H1 (cell line): ENCODE measurements at regions not wholly inside any gene's neighbourhood (a gene's known extent, or its start where the extent isn't known, plus 50 kb on each side); places are given as distances from the start of the nearest gene placed in this dataset.

ENCODE experiments used
- ATF3 ChIP-seq: IDR thresholded peaks from 2 replicates; pipeline ENCODE4 v1.6.1; 2011; ENCODE audit warnings: low read depth, mild to moderate bottlenecking, low read length; ENCODE audit not compliant: insufficient read depth
- BACH1 ChIP-seq: IDR thresholded peaks from 2 replicates; pipeline ENCODE4 v1.6.1; 2012; ENCODE audit warnings: low read length, improper control_type of control experiment
- CHD7 ChIP-seq: fragments of 300-600 bp; sonication (generic); IDR thresholded peaks from 2 replicates; pipeline ENCODE4 v1.7.1; 2012; ENCODE audit warnings: low read length, moderate library complexity, mild to moderate bottlenecking, inconsistent platforms; ENCODE audit not compliant: insufficient replicate concordance
- HDAC2 ChIP-seq, 2 experiments: fragments of 300-600 bp in 1 of 2; sonication (generic) in 1 of 2; IDR thresholded peaks; 2 replicates each; pipeline ENCODE4 v1.6.1; 2011 to 2012; ENCODE audit warnings: low read depth in 2 of 2, low read length in 2 of 2, mild to moderate bottlenecking in 2 of 2, moderate library complexity in 2 of 2, borderline replicate concordance in 1 of 2, inconsistent platforms in 1 of 2
- MAFK ChIP-seq: IDR thresholded peaks from 2 replicates; pipeline ENCODE4 v1.6.1; 2012; ENCODE audit warnings: low read depth, mild to moderate bottlenecking, improper control_type of control experiment, low read length
- TCF12 ChIP-seq: IDR thresholded peaks from 2 replicates; pipeline ENCODE4 v1.6.1; 2011; ENCODE audit warnings: low read depth, mild to moderate bottlenecking, low read length
- TEAD4 ChIP-seq: IDR thresholded peaks from 2 replicates; pipeline ENCODE4 v1.6.1; 2012; ENCODE audit warnings: low read depth, low read length, inconsistent platforms, mixed read lengths

- TF ChIP-seq CHD7 (no peak), MAFK (no peak), HDAC2 (IDR thresholded peaks at IDR 0.05; ENCODE audit: borderline replicate concordance in 1 of 2, low read depth in 2 of 2, low read length in 2 of 2) (no peak), TEAD4 (no peak), TCF12 (no peak), BACH1 (no peak), ATF3 (no peak)
Observed at GRCh38 chr2:21379140-21379539, 255.4 kb downstream of the TDRD15 start (continued).
